Thoracic aorta (tissue), 2 donors: ENCODE measurements at regions not wholly inside any gene's neighbourhood (a gene's known extent, or its start where the extent isn't known, plus 50 kb on each side); places are given as distances from the start of the nearest gene placed in this dataset.

Source experiments
- ATAC-seq: fragments of 150-250 bp; one replicate; pipeline ENCODE4 v1.8.0; 2017; ENCODE audit warnings: low read depth; ENCODE audit not compliant: insufficient number of reproducible peaks, low FRiP score
- DNase-seq: peaks from one replicate; pipeline ENCODE4 v3.0.0-alpha.2; 2020; ENCODE audit warnings: low spot score
- H3K27ac ChIP-seq, 2 donors: fragments of 200-600 bp; sonication (generic); 1 replicate in 1 of 2; 2 replicates in 1 of 2; pipeline ENCODE4 v1.5.1; 2016; ENCODE audit warnings: mild to moderate bottlenecking in 2 of 2, moderate library complexity in 2 of 2
- H3K27me3 ChIP-seq: fragments of 200-600 bp; sonication (generic); replicated peaks from 2 replicates; pipeline ENCODE4 v1.6.0; 2016; ENCODE audit warnings: mild to moderate bottlenecking; ENCODE audit not compliant: insufficient read depth
- H3K36me3 ChIP-seq: fragments of 200-600 bp; sonication (generic); one replicate; pipeline ENCODE4 v1.5.1; 2016
- H3K4me1 ChIP-seq, 2 donors: fragments of 200-600 bp; sonication (generic); 1 replicate in 1 of 2; 2 replicates in 1 of 2; pipeline versions ENCODE4 v1.5.1 to v1.6.0; 2016; ENCODE audit warnings: low read depth in 2 of 2, mild to moderate bottlenecking in 1 of 2; ENCODE audit not compliant: control insufficient read depth in 1 of 2
- H3K4me3 ChIP-seq: fragments of 200-600 bp; sonication (generic); 2 replicates; pipeline ENCODE4 v1.5.1; 2016; ENCODE audit warnings: mild to moderate bottlenecking
- H3K9me3 ChIP-seq: fragments of 200-600 bp; sonication (generic); 2 replicates; pipeline ENCODE4 v1.5.1; 2016
- CTCF ChIP-seq: fragments of 200-600 bp; sonication (generic); IDR thresholded peaks from one replicate; pipeline ENCODE4 v1.5.1; 2019; ENCODE audit warnings: antibody characterized with exemption

- Histone ChIP-seq H3K9me3 (peaks cover 4% of the 10 kb centered on the region), H3K36me3 (no peaks in the 10 kb centered on the region), H3K27ac (no peak overlapping the region), H3K27me3 (no peaks in the 10 kb centered on the region), H3K4me1 (no peaks in the 10 kb centered on the region), H3K4me3 (no peak overlapping the region)
- no peak for TF ChIP-seq CTCF
- no peak for DNase-seq
- ATAC-seq = no peak
These were observed 169.4 kb upstream of the JAG1 start for GRCh38 chr20:10843146-10843711.

GRCh38 chr20:10846766-10847165 is 173.0 kb upstream of the JAG1 start:
- DNase-seq (no peak), ATAC-seq (no peak)
- Histone ChIP-seq H3K9me3 (peaks cover under 1% of the 10 kb centered on the region), H3K27me3 (no peaks in the 10 kb centered on the region), H3K4me1 (no peaks in the 10 kb centered on the region), H3K4me3 (no peak overlapping the region), H3K27ac (no peak overlapping the region), H3K36me3 (no peaks in the 10 kb centered on the region)
- TF ChIP-seq CTCF = no peak

- Histone ChIP-seq H3K4me3 (no peak overlapping the region), H3K4me1 (no peaks in the 10 kb centered on the region), H3K9me3 (no peaks in the 10 kb centered on the region), H3K36me3 (no peaks in the 10 kb centered on the region), H3K27ac (no peak overlapping the region), H3K27me3 (no peaks in the 10 kb centered on the region)
- ATAC-seq (peak; percentile 43), DNase-seq (no peak)
- TF ChIP-seq CTCF = no peak
These were observed 175.1 kb upstream of the JAG1 start for GRCh38 chr20:10848810-10849370.

GRCh38 chr20:10853176-10853575 is 179.4 kb upstream of the JAG1 start:
- ATAC-seq (no peak), DNase-seq (no peak)

GRCh38 chr20:10853731-10854130 is 179.9 kb upstream of the JAG1 start:
- ATAC-seq (no peak), DNase-seq (no peak)
- Histone ChIP-seq H3K4me3 (no peak overlapping the region), H3K9me3 (no peaks in the 10 kb centered on the region), H3K36me3 (no peaks in the 10 kb centered on the region), H3K27ac (no peak overlapping the region), H3K27me3 (no peaks in the 10 kb centered on the region), H3K4me1 (peaks cover 6 to 11% of the 10 kb centered on the region in 2 donors)
- TF ChIP-seq CTCF = no peak

More at GRCh38 chr20:10853176-10853575, 179.4 kb upstream of the JAG1 start:
- TF ChIP-seq CTCF = no peak
- Histone ChIP-seq H3K36me3 (no peaks in the 10 kb centered on the region), H3K27me3 (no peaks in the 10 kb centered on the region), H3K9me3 (no peaks in the 10 kb centered on the region), H3K4me3 (no peak overlapping the region), H3K27ac (no peak overlapping the region), H3K4me1 (peaks cover 6 to 11% of the 10 kb centered on the region in 2 donors)
